Activated gamma-delta T cell treated with Interleukin-2 at 50 U/mL for 16 hours (primary cell): ENCODE measurements at regions not wholly inside any gene's neighbourhood (a gene's known extent, or its start where the extent isn't known, plus 50 kb on each side); places are given as distances from the start of the nearest gene placed in this dataset.
"Not testable (repeated sequence)": the region's sequence is repeated elsewhere in the genome, so short reads cannot be mapped to it uniquely, and the experiment has no call there.

Experiments
- DNase-seq: peaks from one replicate; pipeline ENCODE4 v3.0.0-alpha.2; 2020

- no peak for DNase-seq
These were observed 252.7 kb downstream of the SPRY1 start for GRCh38 chr4:123649250-123649644.

GRCh38 chr4:123649645-123650391 lies 253.2 kb downstream of the SPRY1 start:
- DNase-seq, result no peak

GRCh38 chr4:123651066-123651465 lies 254.5 kb downstream of the SPRY1 start:
- no peak for DNase-seq

GRCh38 chr4:123651536-123652180 lies 255.1 kb downstream of the SPRY1 start:
- DNase-seq, result no peak

GRCh38 chr4:123652476-123652875 lies 255.9 kb downstream of the SPRY1 start:
- no peak for DNase-seq

- no peak for DNase-seq
These were observed 256.6 kb downstream of the SPRY1 start for GRCh38 chr4:123653236-123653635.

- DNase-seq, result not testable (repeated sequence)
These were observed 260.2 kb downstream of the SPRY1 start for GRCh38 chr4:123656746-123657294.

GRCh38 chr4:123657606-123658005 lies 261.0 kb downstream of the SPRY1 start:
- DNase-seq, result not testable (repeated sequence)

GRCh38 chr4:123659262-123659661 lies 262.7 kb downstream of the SPRY1 start:
- DNase-seq, result no peak

GRCh38 chr4:123659730-123660129 lies 263.1 kb downstream of the SPRY1 start:
- DNase-seq, result no peak

- DNase-seq, result no peak
These were observed 264.6 kb downstream of the SPRY1 start for GRCh38 chr4:123661080-123661737.

- DNase-seq, result no peak
These were observed 266.2 kb downstream of the SPRY1 start for GRCh38 chr4:123662827-123663226.

- no peak for DNase-seq
These were observed 269.9 kb downstream of the SPRY1 start for GRCh38 chr4:123666486-123666885.

GRCh38 chr4:123667496-123667895 lies 270.9 kb downstream of the SPRY1 start:
- no peak for DNase-seq

- no peak for DNase-seq
These were observed 271.4 kb downstream of the SPRY1 start for GRCh38 chr4:123667991-123668390.

- DNase-seq, result no peak
These were observed 275.2 kb downstream of the SPRY1 start for GRCh38 chr4:123671636-123672404.

- DNase-seq, result no peak
These were observed 276.4 kb downstream of the SPRY1 start for GRCh38 chr4:123672987-123673386.

GRCh38 chr4:123673971-123674370 lies 277.4 kb downstream of the SPRY1 start:
- DNase-seq, result no peak

- no peak for DNase-seq
These were observed 278.3 kb downstream of the SPRY1 start for GRCh38 chr4:123674762-123675465.

- no peak for DNase-seq
These were observed 279.0 kb downstream of the SPRY1 start for GRCh38 chr4:123675567-123675966.

- DNase-seq, result no peak
These were observed 279.7 kb downstream of the SPRY1 start for GRCh38 chr4:123676071-123676889.

GRCh38 chr4:123676890-123677229 lies 280.3 kb downstream of the SPRY1 start:
- DNase-seq, result no peak
